Loucy (cell line): ENCODE measurements at regions not wholly inside any gene's neighbourhood (a gene's known extent, or its start where the extent isn't known, plus 50 kb on each side); places are given as distances from the start of the nearest gene placed in this dataset.
"Not testable (repeated sequence)": the region's sequence is repeated elsewhere in the genome, so short reads cannot be mapped to it uniquely, and the experiment has no call there.

ENCODE experiments used
- H2AFZ ChIP-seq: fragments of 200-600 bp; sonication (generic); 2 replicates; pipeline ENCODE4 v1.6.0; 2016; ENCODE audit warnings: antibody characterized with exemption, mild to moderate bottlenecking, low read length, moderate library complexity
- H3F3A ChIP-seq: fragments of 200-600 bp; 2 replicates; pipeline ENCODE4 v1.6.0; 2016; ENCODE audit warnings: antibody characterized with exemption, low read depth, mild to moderate bottlenecking
- H3K27me3 ChIP-seq: fragments of 200-600 bp; sonication (generic); 2 replicates; pipeline ENCODE4 v1.6.1; 2014; ENCODE audit warnings: low read length, mild to moderate bottlenecking; ENCODE audit not compliant: insufficient read depth, poor library complexity, severe bottlenecking
- H3K36me3 ChIP-seq: fragments of 200-600 bp; sonication (generic); 2 replicates; pipeline ENCODE4 v1.6.1; 2016; ENCODE audit warnings: low read length; ENCODE audit not compliant: insufficient read depth
- H3K4me1 ChIP-seq: fragments of 200-600 bp; sonication (generic); 2 replicates; pipeline ENCODE4 v1.5.1; 2014; ENCODE audit warnings: low read length, mild to moderate bottlenecking; ENCODE audit not compliant: insufficient read depth, poor library complexity, severe bottlenecking
- H3K4me2 ChIP-seq: fragments of 200-600 bp; sonication (generic); 2 replicates; pipeline ENCODE4 v1.6.0; 2014; ENCODE audit warnings: antibody characterized with exemption, low read length, low read depth, mild to moderate bottlenecking; ENCODE audit not compliant: poor library complexity, severe bottlenecking
- H3K4me3 ChIP-seq: fragments of 200-600 bp; sonication (generic); 2 replicates; pipeline ENCODE4 v1.5.1; 2014; ENCODE audit warnings: low read length, mild to moderate bottlenecking, mixed read lengths; ENCODE audit not compliant: poor library complexity, severe bottlenecking
- H3K79me2 ChIP-seq: fragments of 200-600 bp; sonication (generic); 2 replicates; pipeline ENCODE4 v1.6.1; 2014; ENCODE audit warnings: low read length; ENCODE audit not compliant: insufficient read depth
- H3K9ac ChIP-seq: fragments of 200-600 bp; sonication (generic); 2 replicates; pipeline ENCODE4 v1.6.0; 2014; ENCODE audit warnings: mild to moderate bottlenecking, low read depth, low read length, moderate library complexity; ENCODE audit not compliant: poor library complexity, severe bottlenecking
- H3K9me2 ChIP-seq: fragments of 200-600 bp; sonication (generic); replicated peaks from 2 replicates; pipeline ENCODE4 v1.6.1; 2016; ENCODE audit warnings: low read depth, low read length, mixed read lengths
- H3K9me3 ChIP-seq: fragments of 200-600 bp; sonication (generic); 2 replicates; pipeline ENCODE4 v1.6.1; 2014; ENCODE audit warnings: mild to moderate bottlenecking, antibody characterized with exemption, low read length, low read depth; ENCODE audit not compliant: insufficient read depth
- H4K20me1 ChIP-seq: fragments of 200-600 bp; sonication (generic); 2 replicates; pipeline ENCODE4 v1.6.0; 2014; ENCODE audit warnings: antibody characterized with exemption, low read length, mild to moderate bottlenecking; ENCODE audit not compliant: insufficient read depth, poor library complexity, severe bottlenecking
- CTCF ChIP-seq: fragments of 200-600 bp; sonication (generic); conservative IDR thresholded peaks from 2 replicates; pipeline ENCODE4 v1.5.1; 2014; ENCODE audit warnings: mild to moderate bottlenecking, antibody characterized with exemption, low read length
- EZH2phosphoT487 ChIP-seq: fragments of 200-600 bp; IDR thresholded peaks from 2 replicates; pipeline ENCODE4 v1.6.1; 2018; ENCODE audit warnings: antibody characterized with exemption, mild to moderate bottlenecking, moderate library complexity, borderline replicate concordance

- Histone ChIP-seq H3K36me3 (no peaks in the 10 kb centered on the region), H3K9me3 (no peaks in the 10 kb centered on the region), H3K4me2 (peak overlapping the region; percentile 8), H2AFZ (peak overlapping the region; percentile 34; the same call in 1 of the 2 replicates), H3K9me2 (no peaks in the 10 kb centered on the region), H4K20me1 (no peaks in the 10 kb centered on the region), H3K9ac (no peak overlapping the region), H3F3A (no peaks in the 10 kb centered on the region), H3K79me2 (no peaks in the 10 kb centered on the region), H3K4me3 (no peak overlapping the region), H3K27me3 (no peaks in the 10 kb centered on the region), H3K4me1 (no peaks in the 10 kb centered on the region)
- no peak for TF ChIP-seq EZH2phosphoT487
- TF ChIP-seq CTCF, result no peak
Observed at GRCh38 chr12:58424735-58425392, 483.5 kb downstream of the ATP23 start.

GRCh38 chr12:58425481-58426392 is 484.4 kb downstream of the ATP23 start:
- no peaks in the 10 kb centered on the region for H3K4me1 ChIP-seq
- H3K27me3 ChIP-seq, result no peaks in the 10 kb centered on the region
- H3K4me3 ChIP-seq, result no peak overlapping the region
- no peaks in the 10 kb centered on the region for H4K20me1 ChIP-seq
- no peaks in the 10 kb centered on the region for H3K79me2 ChIP-seq
- H3F3A ChIP-seq, result no peaks in the 10 kb centered on the region
- H3K9ac ChIP-seq, result no peak overlapping the region
- H3K36me3 ChIP-seq, result no peaks in the 10 kb centered on the region
- H3K9me2 ChIP-seq, result no peaks in the 10 kb centered on the region
- no peak overlapping the region for H3K4me2 ChIP-seq
- peak overlapping the region; percentile 34 for H2AFZ ChIP-seq
- TF ChIP-seq CTCF, result no peak
- TF ChIP-seq EZH2phosphoT487, result no peak
- H3K9me3 ChIP-seq, result no peaks in the 10 kb centered on the region

GRCh38 chr12:58426437-58426836 is 485.1 kb downstream of the ATP23 start:
- not testable (repeated sequence) for H3K4me3 ChIP-seq, H3K79me2 ChIP-seq, H3F3A ChIP-seq, H4K20me1 ChIP-seq, H3K9me3 ChIP-seq, H3K36me3 ChIP-seq, H2AFZ ChIP-seq, H3K4me1 ChIP-seq, H3K9me2 ChIP-seq, H3K4me2 ChIP-seq, H3K9ac ChIP-seq, H3K27me3 ChIP-seq
